PFSK-1 (cell line): ENCODE measurements at regions not wholly inside any gene's neighbourhood (a gene's known extent, or its start where the extent isn't known, plus 50 kb on each side); places are given as distances from the start of the nearest gene placed in this dataset.

Source experiments
- POLR2AphosphoS5 ChIP-seq: IDR thresholded peaks from 2 replicates; pipeline ENCODE4 v1.6.1; 2012; ENCODE audit warnings: low read depth, mild to moderate bottlenecking, control low read depth, low read length, moderate library complexity
- SIN3A ChIP-seq: IDR thresholded peaks from 2 replicates; pipeline ENCODE4 v1.6.1; 2012; ENCODE audit warnings: mild to moderate bottlenecking, low read length, moderate library complexity, borderline replicate concordance; ENCODE audit not compliant: insufficient read depth
- TF ChIP-seq, protein P1 (sequence below), 2 experiments: IDR thresholded peaks; 2 replicates each; pipeline versions ENCODE4 v1.6.1 to v1.8.0; 2011 to 2012; ENCODE audit warnings: low read depth in 2 of 2, low read length in 2 of 2, control low read depth in 1 of 2, inconsistent platforms in 1 of 2, mild to moderate bottlenecking in 1 of 2, moderate library complexity in 1 of 2; ENCODE audit not compliant: insufficient read depth in 1 of 2

DNA sequence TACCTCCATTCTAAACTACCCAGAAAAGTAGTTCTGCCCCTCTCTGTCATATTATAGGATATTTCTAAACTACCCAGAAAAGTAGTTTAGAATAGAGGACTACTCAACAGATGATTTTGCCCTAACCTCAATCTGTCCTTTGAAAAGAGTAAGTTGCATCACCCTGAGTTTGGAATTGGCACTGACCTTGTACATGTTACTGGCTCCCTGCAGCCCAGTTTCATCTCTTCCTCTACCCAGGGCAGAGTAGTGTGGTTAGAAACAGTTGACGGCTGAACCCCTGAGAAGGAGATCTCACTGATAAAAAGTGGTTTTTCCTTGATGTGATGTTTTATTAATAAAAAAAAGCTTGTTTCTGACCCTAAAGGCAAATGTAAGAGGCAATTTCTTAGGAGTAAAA lies 340.5 kb upstream of the NECTIN3 start:
- TF ChIP-seq SIN3A = no peak
- no peak for TF ChIP-seq POLR2AphosphoS5
- TF ChIP-seq, protein P1, sequence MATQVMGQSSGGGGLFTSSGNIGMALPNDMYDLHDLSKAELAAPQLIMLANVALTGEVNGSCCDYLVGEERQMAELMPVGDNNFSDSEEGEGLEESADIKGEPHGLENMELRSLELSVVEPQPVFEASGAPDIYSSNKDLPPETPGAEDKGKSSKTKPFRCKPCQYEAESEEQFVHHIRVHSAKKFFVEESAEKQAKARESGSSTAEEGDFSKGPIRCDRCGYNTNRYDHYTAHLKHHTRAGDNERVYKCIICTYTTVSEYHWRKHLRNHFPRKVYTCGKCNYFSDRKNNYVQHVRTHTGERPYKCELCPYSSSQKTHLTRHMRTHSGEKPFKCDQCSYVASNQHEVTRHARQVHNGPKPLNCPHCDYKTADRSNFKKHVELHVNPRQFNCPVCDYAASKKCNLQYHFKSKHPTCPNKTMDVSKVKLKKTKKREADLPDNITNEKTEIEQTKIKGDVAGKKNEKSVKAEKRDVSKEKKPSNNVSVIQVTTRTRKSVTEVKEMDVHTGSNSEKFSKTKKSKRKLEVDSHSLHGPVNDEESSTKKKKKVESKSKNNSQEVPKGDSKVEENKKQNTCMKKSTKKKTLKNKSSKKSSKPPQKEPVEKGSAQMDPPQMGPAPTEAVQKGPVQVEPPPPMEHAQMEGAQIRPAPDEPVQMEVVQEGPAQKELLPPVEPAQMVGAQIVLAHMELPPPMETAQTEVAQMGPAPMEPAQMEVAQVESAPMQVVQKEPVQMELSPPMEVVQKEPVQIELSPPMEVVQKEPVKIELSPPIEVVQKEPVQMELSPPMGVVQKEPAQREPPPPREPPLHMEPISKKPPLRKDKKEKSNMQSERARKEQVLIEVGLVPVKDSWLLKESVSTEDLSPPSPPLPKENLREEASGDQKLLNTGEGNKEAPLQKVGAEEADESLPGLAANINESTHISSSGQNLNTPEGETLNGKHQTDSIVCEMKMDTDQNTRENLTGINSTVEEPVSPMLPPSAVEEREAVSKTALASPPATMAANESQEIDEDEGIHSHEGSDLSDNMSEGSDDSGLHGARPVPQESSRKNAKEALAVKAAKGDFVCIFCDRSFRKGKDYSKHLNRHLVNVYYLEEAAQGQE (IDR thresholded peaks at IDR 0.05; ENCODE audit: insufficient read depth in 1 of 2, low read depth in 2 of 2, low read length in 2 of 2) = no peak
